HUES6 (cell line): ENCODE measurements at regions not wholly inside any gene's neighbourhood (a gene's known extent, or its start where the extent isn't known, plus 50 kb on each side); places are given as distances from the start of the nearest gene placed in this dataset.

Source experiments
- H3K27ac ChIP-seq: 2 replicates; pipeline ENCODE4 v1.7.0; 2013; ENCODE audit warnings: low read depth, mild to moderate bottlenecking, low read length, inconsistent platforms
- H3K27me3 ChIP-seq: 2 replicates; pipeline ENCODE4 v1.6.1; 2013; ENCODE audit warnings: low read length; ENCODE audit not compliant: control insufficient read depth, insufficient read depth
- H3K36me3 ChIP-seq: 2 replicates; pipeline ENCODE4 v1.6.1; 2013; ENCODE audit warnings: low read length; ENCODE audit not compliant: control insufficient read depth, insufficient read depth
- H3K4me1 ChIP-seq: 2 replicates; pipeline ENCODE4 v1.6.1; 2013; ENCODE audit warnings: low read length; ENCODE audit not compliant: control insufficient read depth, insufficient read depth
- H3K4me3 ChIP-seq: 2 replicates; pipeline ENCODE4 v1.5.1; 2013; ENCODE audit warnings: low read depth, low read length
- H3K9ac ChIP-seq: one replicate; pipeline ENCODE4 v1.6.1; 2013; ENCODE audit warnings: mild to moderate bottlenecking, low read length
- H3K9me3 ChIP-seq: 2 replicates; pipeline ENCODE4 v1.6.1; 2013; ENCODE audit warnings: low read depth, low read length; ENCODE audit not compliant: control insufficient read depth, insufficient read depth

DNA sequence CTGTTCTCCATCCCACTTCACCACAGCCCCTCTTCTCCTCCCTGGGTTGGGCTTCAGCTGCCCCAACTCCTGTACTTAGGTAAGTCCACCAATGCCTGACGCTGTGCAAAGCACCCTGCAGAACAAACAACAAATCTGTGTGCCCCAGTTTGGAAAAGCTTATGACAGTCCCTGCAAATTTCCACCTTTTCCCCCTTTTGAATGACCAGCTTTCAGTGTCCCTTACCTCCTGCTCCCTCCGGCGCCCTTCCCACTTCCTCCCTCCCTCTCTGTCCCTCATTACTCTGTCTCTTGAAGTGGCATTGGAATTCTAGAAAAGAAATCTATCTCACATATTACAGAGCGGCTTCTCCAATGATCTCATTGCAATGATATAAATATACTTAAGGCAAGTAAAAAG, 352.9 kb upstream of the B3GAT1 start:
- Histone ChIP-seq H3K9me3 (peaks cover 2% of the 10 kb centered on the region; the same call in 1 of the 2 replicates), H3K4me3 (no peak overlapping the region), H3K4me1 (no peaks in the 10 kb centered on the region), H3K27me3 (no peaks in the 10 kb centered on the region), H3K9ac (no peak overlapping the region), H3K36me3 (no peaks in the 10 kb centered on the region), H3K27ac (no peak overlapping the region)

DNA sequence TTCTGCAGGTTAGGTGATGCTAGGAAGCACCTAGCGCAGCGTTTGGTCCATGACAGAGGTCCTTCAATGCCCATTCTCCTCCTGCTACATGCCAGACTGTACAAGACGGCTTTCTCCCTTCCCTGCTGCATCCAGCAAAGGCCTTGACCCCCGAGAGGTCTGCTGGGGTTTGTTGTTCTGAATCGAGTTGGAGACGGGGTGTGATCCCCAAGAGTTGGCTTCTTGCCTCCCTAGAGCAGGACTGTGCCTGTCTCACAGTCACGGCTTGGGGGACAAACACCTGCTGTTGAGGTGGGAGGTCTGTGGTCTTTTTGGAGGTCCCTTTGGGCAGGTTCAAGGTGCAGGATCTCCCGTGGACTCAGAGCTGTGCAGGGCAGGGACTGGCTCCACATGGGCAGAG, 352.3 kb upstream of the B3GAT1 start:
- no peak overlapping the region for H3K4me3 ChIP-seq
- H3K27me3 ChIP-seq = no peaks in the 10 kb centered on the region
- H3K27ac ChIP-seq = no peak overlapping the region
- no peaks in the 10 kb centered on the region for H3K36me3 ChIP-seq
- peaks cover 2% of the 10 kb centered on the region; the same call in 1 of the 2 replicates for H3K9me3 ChIP-seq
- no peak overlapping the region for H3K9ac ChIP-seq
- H3K4me1 ChIP-seq = no peaks in the 10 kb centered on the region

DNA sequence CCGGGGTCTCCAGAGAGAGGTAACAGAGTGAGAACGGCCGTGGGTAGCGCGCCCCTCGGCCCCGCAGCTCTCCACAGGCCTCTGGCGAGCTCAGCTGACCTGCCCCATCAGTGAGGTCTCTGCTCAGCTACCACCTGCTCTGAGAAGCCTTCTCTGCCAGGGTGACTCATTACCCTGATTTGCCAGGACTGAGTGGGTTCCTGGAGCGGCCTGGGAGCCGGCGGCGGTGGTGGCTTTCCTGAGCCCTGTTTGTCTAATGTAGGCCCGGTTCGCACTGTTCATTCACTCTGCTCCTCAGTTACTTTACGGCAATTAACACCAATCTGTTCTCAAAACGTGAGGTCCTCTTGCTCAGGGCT, 351.0 kb upstream of the B3GAT1 start:
- no peak overlapping the region for H3K9ac ChIP-seq
- peaks cover 2% of the 10 kb centered on the region; the same call in 1 of the 2 replicates for H3K9me3 ChIP-seq
- H3K4me3 ChIP-seq = no peak overlapping the region

DNA sequence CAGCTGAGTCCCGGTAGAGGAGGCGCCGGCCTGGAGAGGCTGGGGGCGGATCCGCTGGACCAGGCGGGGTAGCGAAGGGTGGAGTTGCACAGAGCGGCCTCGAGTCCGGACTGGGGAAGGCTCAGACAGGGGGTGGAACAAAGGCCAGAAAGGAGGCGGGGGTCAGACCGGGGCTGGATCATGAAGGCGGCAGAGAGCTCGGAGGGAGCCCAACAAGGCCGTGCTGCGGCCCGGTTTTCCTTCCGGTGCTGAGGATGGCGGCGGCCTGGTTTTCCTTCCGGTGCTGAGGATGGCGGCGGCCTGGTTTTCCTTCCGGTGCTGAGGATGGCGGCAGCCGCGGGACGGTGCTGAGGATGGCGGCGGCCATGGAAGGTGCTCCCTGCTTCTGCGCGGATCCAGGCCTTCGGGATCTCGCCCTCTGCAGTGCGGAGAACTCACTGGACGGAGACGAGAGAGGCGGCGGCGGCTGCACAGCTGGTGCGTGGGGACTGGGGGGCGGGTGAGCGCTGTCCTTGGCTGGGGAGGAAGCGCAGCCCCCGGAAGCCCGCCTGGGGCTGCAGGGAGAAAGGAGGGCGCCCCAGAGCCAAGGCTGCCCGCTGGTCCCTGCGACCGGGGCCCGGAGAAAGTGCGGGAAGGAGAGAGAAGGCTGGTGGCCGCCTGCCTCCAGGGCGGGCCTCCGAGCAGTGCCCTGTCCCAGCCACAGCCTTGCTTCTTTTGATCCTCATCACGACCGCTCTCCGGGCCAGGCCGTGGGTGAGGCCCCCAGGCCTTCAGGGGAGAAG, 350.4 kb upstream of the B3GAT1 start:
- Histone ChIP-seq H3K4me1 (no peaks in the 10 kb centered on the region), H3K4me3 (peak overlapping the region; percentile 10; the same call in 1 of the 2 replicates), H3K27ac (no peak overlapping the region), H3K27me3 (peaks cover 4% of the 10 kb centered on the region; the same call in 1 of the 2 replicates), H3K9me3 (no peaks in the 10 kb centered on the region), H3K9ac (no peak overlapping the region), H3K36me3 (no peaks in the 10 kb centered on the region)

More for the DNA sequence above, 351.0 kb upstream of the B3GAT1 start:
- H3K36me3 ChIP-seq = no peaks in the 10 kb centered on the region
- no peak overlapping the region for H3K27ac ChIP-seq
- no peaks in the 10 kb centered on the region for H3K4me1 ChIP-seq
- H3K27me3 ChIP-seq = peaks cover 3% of the 10 kb centered on the region; the same call in 1 of the 2 replicates

DNA sequence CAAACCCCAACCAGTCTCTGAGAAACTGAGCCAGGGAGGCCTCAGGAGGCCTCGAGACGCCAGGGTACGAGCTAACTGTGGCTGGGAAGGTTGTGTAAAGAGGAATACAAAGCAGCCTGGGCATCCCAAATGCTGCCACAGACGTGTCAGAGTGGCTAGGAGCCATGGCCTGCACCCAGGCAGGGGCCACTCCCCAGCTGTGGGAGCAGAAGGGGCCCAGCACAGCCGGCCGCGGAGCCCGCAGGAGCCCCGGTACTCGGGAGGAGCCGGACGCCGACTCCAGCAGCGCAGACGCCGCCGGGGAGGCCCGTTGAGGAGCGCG, 349.8 kb upstream of the B3GAT1 start:
- peaks cover 2% of the 10 kb centered on the region; the same call in 1 of the 2 replicates for H3K4me1 ChIP-seq
- peak overlapping the region; percentile 10; the same call in 1 of the 2 replicates for H3K4me3 ChIP-seq
- H3K27me3 ChIP-seq = peaks cover 4% of the 10 kb centered on the region; the same call in 1 of the 2 replicates
- no peaks in the 10 kb centered on the region for H3K9me3 ChIP-seq
- H3K36me3 ChIP-seq = no peaks in the 10 kb centered on the region
- H3K9ac ChIP-seq = no peak overlapping the region
- H3K27ac ChIP-seq = no peak overlapping the region

DNA sequence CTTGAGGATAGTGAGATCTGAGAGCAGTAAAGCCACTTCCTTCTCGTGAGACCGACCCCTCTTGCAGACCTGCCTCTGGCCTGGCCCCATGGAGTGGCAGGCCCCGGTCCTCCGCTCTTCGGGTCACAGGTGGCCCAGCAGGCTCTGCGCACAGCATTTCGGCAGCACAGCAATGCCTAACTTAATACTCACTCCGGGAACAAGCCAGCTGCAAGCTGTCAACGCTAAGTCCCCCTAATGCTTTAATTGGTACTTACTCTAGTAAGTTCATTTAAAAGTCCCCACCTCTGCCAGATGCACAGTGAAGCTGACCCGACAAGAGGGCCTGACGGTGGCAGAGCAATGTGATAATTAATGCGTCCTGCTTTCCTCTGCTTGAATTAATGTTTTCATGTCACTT, 349.3 kb upstream of the B3GAT1 start:
- H3K9ac ChIP-seq = no peak overlapping the region
- no peak overlapping the region for H3K4me3 ChIP-seq
- H3K27ac ChIP-seq = no peak overlapping the region
- no peaks in the 10 kb centered on the region for H3K36me3 ChIP-seq
- H3K4me1 ChIP-seq = peaks cover 3% of the 10 kb centered on the region; the same call in 1 of the 2 replicates
- peaks cover 4% of the 10 kb centered on the region; the same call in 1 of the 2 replicates for H3K27me3 ChIP-seq
- H3K9me3 ChIP-seq = no peaks in the 10 kb centered on the region

DNA sequence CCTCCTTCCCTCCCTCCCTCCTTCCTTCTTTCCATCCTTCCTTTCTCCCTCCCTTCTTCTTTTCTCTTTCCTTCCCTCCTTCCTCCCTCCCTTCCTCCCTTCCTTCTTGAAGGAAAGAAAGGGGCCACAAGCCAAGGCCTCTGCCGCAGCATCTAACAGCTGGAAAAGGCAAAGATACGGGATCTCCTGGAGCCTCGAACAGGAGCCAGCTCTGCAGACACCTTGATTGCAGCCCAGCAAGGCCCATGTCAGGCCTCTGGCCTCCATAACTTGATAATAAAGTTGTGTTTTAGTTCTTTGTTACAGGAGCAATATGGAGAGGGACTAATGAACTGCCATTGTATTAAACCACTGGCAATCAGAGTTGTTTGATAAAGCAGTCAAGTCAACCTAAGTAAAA, 348.9 kb upstream of the B3GAT1 start:
- Histone ChIP-seq H3K9ac (no peak overlapping the region), H3K4me3 (no peak overlapping the region), H3K27me3 (peaks cover 6% of the 10 kb centered on the region), H3K27ac (no peak overlapping the region), H3K4me1 (peaks cover 3% of the 10 kb centered on the region; the same call in 1 of the 2 replicates), H3K9me3 (no peaks in the 10 kb centered on the region), H3K36me3 (no peaks in the 10 kb centered on the region)

DNA sequence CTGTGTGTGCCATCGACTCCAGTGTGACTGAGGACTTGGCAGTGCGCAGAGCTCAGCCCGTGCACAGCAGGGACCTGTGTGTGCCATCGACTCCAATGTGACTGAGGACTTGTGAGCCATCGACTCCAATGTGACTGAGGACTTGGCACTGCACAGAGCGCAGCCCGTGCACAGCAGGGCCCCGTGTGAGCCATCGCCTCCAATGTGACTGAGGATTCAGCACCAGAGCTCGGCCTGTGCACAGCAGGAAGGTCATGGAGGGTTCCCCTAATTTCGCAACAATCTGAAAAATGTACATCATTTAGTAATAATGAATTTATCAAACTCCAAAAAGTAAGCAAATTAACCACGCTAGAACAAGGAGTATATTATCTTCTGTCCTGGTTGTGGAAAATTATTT, 348.3 kb upstream of the B3GAT1 start:
- H3K9ac ChIP-seq = no peak overlapping the region
- peaks cover 3% of the 10 kb centered on the region; the same call in 1 of the 2 replicates for H3K4me1 ChIP-seq
- no peak overlapping the region for H3K27ac ChIP-seq
- H3K36me3 ChIP-seq = no peaks in the 10 kb centered on the region
- peaks cover 7% of the 10 kb centered on the region for H3K27me3 ChIP-seq
- no peak overlapping the region for H3K4me3 ChIP-seq
- H3K9me3 ChIP-seq = no peaks in the 10 kb centered on the region

DNA sequence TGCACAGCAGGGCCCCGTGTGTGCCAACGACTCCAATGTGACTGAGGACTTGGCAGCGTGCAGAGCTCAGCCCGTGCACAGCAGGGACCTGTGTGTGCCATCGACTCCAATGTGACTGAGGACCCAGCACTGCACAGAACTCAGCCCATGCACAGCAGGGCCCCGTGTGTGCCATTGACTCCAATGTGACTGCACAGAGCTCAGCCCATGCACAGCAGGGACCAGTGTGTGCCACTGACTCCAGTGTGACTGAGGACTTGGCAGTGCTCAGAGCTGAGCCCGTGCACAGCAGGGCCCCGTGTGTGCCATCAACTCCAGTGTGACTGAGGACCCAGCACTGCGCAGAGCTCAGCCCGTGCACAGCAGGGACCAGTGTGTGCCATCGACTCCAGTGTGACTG, 347.8 kb upstream of the B3GAT1 start:
- H3K27ac ChIP-seq = no peak overlapping the region
- no peaks in the 10 kb centered on the region for H3K9me3 ChIP-seq
- H3K36me3 ChIP-seq = no peaks in the 10 kb centered on the region
- no peak overlapping the region for H3K9ac ChIP-seq
- peaks cover 7% of the 10 kb centered on the region for H3K27me3 ChIP-seq
- H3K4me1 ChIP-seq = peaks cover 3% of the 10 kb centered on the region; the same call in 1 of the 2 replicates
- no peak overlapping the region for H3K4me3 ChIP-seq

DNA sequence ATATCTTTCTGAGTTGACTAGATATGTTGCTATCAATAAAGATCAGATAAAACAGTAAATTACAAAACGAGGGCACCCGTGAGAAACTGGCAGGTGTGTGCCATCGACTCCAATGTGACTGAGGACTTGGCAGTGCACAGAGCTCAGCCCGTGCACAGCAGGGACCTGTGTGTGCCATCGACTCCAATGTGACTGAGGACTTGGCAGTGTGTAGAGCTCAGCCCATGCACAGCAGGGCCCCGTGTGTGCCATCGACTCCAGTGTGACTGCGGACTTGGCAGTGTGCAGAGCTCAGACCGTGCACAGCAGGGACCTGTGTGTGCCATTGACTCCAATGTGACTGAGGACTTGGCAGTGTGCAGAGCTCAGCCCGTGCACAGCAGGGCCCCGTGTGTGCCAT, 347.2 kb upstream of the B3GAT1 start:
- Histone ChIP-seq H3K4me1 (peaks cover 3% of the 10 kb centered on the region; the same call in 1 of the 2 replicates), H3K27ac (no peak overlapping the region), H3K36me3 (no peaks in the 10 kb centered on the region), H3K9ac (no peak overlapping the region), H3K27me3 (peaks cover 7% of the 10 kb centered on the region), H3K9me3 (no peaks in the 10 kb centered on the region), H3K4me3 (no peak overlapping the region)

DNA sequence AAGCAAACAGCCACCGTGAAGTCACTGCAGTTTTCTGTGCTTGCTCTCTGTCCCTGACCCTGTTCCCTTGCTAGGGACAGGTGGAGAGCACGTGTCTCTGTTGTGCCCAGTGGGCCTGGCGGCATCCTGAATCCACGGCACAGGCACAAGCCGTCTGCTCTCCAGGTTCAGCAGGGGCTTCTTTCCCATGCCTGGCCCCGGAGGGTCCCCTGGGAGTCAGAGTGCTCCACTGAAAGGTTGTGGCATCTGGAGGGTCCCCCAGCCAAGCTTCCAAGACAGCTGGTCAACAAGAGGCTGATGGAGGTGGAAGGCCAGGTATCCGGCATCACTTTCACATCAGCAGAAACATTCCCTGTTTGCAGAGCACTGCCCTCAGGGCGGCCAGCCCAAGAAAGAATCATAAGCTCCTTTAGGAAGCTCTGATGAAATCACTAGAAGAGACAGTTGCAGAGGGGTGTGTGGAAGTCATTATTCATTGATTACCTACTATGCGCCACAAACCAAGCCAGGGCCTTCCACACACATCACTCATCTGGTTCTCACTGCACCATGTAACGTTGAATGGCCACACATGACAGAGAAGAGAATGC, 346.4 kb upstream of the B3GAT1 start:
- Histone ChIP-seq H3K9me3 (no peaks in the 10 kb centered on the region), H3K36me3 (no peaks in the 10 kb centered on the region), H3K9ac (no peak overlapping the region), H3K27ac (no peak overlapping the region), H3K4me1 (peaks cover 3% of the 10 kb centered on the region; the same call in 1 of the 2 replicates), H3K27me3 (peaks cover 14% of the 10 kb centered on the region), H3K4me3 (no peak overlapping the region)
